ENCODE measurements at regions not wholly inside any gene's neighbourhood (a gene's known extent, or its start where the extent isn't known, plus 50 kb on each side); places are given as distances from the start of the nearest gene placed in this dataset.

GRCh38 chr6:120202878-120203277, 853.3 kb upstream of the MAN1A1 start:
- Histone ChIP-seq H3K4me3 (no peak overlapping the region), H2AFZ (no peak overlapping the region)
- H3K4me1 Mint-ChIP-seq, result peaks cover 8% of the 10 kb centered on the region; the same call in 2 of the 3 replicates

More at GRCh38 chr6:120202878-120203277, 853.3 kb upstream of the MAN1A1 start:
- H3K36me3 Mint-ChIP-seq (ENCODE audit: low read depth), result no peaks in the 10 kb centered on the region
- no peaks in the 10 kb centered on the region for H3K79me2 ChIP-seq (replicated peaks; ENCODE audit: insufficient read depth)
- H3K4me1 ChIP-seq (ENCODE audit: insufficient read depth), result peaks cover 4% of the 10 kb centered on the region; the same call in 1 of the 2 replicates
- no peaks in the 10 kb centered on the region for H3K27me3 ChIP-seq (ENCODE audit: insufficient read depth)
- TF ChIP-seq EZH2 (IDR thresholded peaks at IDR 0.05; ENCODE audit: low read depth, unreplicated experiment) (no peak), ZNF114 (CRISPR knock-in tag; IDR thresholded peaks at IDR 0.05) (no peak), POLR2AphosphoS5 (IDR thresholded peaks at IDR 0.05; ENCODE audit: low read depth) (no peak), STAT1 (IDR thresholded peaks at IDR 0.05; ENCODE audit: unreplicated experiment) (no peak), ZNF331 (CRISPR knock-in tag; IDR thresholded peaks at IDR 0.05; ENCODE audit: low read depth) (no peak), ZNF462 (CRISPR knock-in tag; IDR thresholded peaks at IDR 0.05) (no peak)
- ATAC-seq (no peak), DNase-seq (ENCODE audit: low spot score) (no peak)
- H3K27ac Mint-ChIP-seq, result no peak overlapping the region
- no peaks in the 10 kb centered on the region for H3K9me3 Mint-ChIP-seq
- H3K4me2 ChIP-seq, result no peak overlapping the region
- no peaks in the 10 kb centered on the region for H3K9me2 ChIP-seq (ENCODE audit: insufficient read depth)
- H3F3A ChIP-seq (replicated peaks; ENCODE audit: low read depth), result no peaks in the 10 kb centered on the region
- H3K4me3 Mint-ChIP-seq, result no peak overlapping the region
- H3K27ac ChIP-seq (ENCODE audit: low read depth), result no peak overlapping the region
- H4K20me1 ChIP-seq (replicated peaks; ENCODE audit: insufficient read depth), result no peaks in the 10 kb centered on the region
- H3K36me3 ChIP-seq (ENCODE audit: insufficient read depth), result no peaks in the 10 kb centered on the region
- no peaks in the 10 kb centered on the region for H3K27me3 Mint-ChIP-seq (ENCODE audit: insufficient read depth, low read depth, poor library complexity)
